C4-2B (cell line): ENCODE measurements at regions not wholly inside any gene's neighbourhood (a gene's known extent, or its start where the extent isn't known, plus 50 kb on each side); places are given as distances from the start of the nearest gene placed in this dataset.
A peak's percentile ranks its signal among the peaks of the same experiment; 100 is the strongest.
"Not testable (repeated sequence)": the region's sequence is repeated elsewhere in the genome, so short reads cannot be mapped to it uniquely, and the experiment has no call there.

Experiments
- CTCF ChIP-seq: fragments of 450-650 bp; conservative IDR thresholded peaks from 2 replicates; pipeline ENCODE4 v1.5.1; 2017; ENCODE audit warnings: mild to moderate bottlenecking
- ZFX ChIP-seq: fragments of 450-650 bp; IDR thresholded peaks from 2 replicates; pipeline ENCODE4 v1.6.1; 2017

DNA sequence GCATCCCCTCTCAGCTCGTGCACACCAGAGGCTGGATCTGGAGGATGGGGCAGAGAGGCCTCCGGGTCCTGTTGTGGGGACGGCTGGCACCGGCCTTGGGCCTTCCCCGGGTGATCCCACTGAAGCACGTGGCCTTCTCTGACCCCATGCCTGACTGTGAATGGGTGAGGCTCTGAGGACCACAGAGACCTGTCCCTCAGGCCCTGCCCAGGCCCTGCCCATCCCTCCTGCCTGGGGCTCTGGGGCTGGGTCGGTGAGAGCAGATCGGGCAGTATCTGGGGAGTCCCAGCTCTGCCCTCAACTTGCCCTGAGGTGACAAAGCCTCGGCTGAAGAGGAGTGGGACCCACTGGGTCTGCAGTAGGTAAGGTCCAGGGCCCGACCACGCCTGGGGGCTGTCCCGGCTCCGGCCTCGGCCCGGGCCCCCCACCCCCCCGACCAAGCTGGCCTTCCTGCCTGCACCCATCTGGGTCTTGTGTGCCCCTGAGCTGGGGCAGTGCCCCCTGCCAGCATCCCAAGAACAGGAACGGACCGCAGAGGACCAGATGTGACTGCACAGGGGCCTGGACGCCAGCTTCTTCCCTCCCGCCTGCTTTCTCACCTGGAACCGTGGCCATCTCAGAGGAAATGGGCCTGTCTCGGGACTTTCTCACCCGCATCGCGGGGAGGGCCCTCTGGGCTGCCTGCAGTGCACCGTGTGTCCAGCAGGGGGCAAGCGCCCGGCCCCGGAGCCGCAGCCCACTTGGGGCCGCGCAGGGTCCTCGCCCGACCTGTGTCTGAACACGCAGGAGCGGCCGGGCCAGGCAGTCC is 255.9 kb downstream of the PARP8 start:
- TF ChIP-seq CTCF = peak; percentile 59
- TF ChIP-seq ZFX = not testable (repeated sequence)
